Body of pancreas (tissue), 4 donors: ENCODE measurements at regions not wholly inside any gene's neighbourhood (a gene's known extent, or its start where the extent isn't known, plus 50 kb on each side); places are given as distances from the start of the nearest gene placed in this dataset.

ENCODE experiments used
- CTCF ChIP-seq, 7 experiments: fragments of 450-650 bp in 4 of 7; fragments of 200-600 bp in 3 of 7; sonication (generic) in 3 of 7; IDR thresholded peaks; one replicate each; pipeline ENCODE4 v1.5.1; 2016 to 2019; ENCODE audit warnings: antibody characterized with exemption in 7 of 7
- POLR2A ChIP-seq, 3 donors: fragments of 450-650 bp; IDR thresholded peaks; one replicate each; pipeline ENCODE4 v1.6.1; 2016; ENCODE audit warnings: antibody characterized with exemption in 3 of 3, mild to moderate bottlenecking in 2 of 3

GRCh38 chr22:48659404-48659996, 1168.2 kb downstream of the BRD1 start:
- TF ChIP-seq CTCF (IDR thresholded peaks at IDR 0.05) (no peak), POLR2A (IDR thresholded peaks at IDR 0.05) (no peak)
